Stomach (tissue), 8 donors: ENCODE measurements at regions not wholly inside any gene's neighbourhood (a gene's known extent, or its start where the extent isn't known, plus 50 kb on each side); places are given as distances from the start of the nearest gene placed in this dataset.

Experiments
- DNase-seq, 2 donors: peaks; one replicate each; pipeline versions ENCODE4 v3.0.0 to v3.0.0-alpha.2; 2013 to 2019
- H3K27ac ChIP-seq, 5 donors: fragments of 200-600 bp in 4 of 5; sonication (generic) in 4 of 5; one replicate each; pipeline ENCODE4 v1.5.1; 2013 to 2019; ENCODE audit warnings: mild to moderate bottlenecking in 1 of 5, moderate library complexity in 1 of 5
- H3K27me3 ChIP-seq, 3 donors: fragments of 200-600 bp; sonication (generic); one replicate each; pipeline ENCODE4 v1.5.1; 2017 to 2019; ENCODE audit warnings: mixed run types in 1 of 3
- H3K36me3 ChIP-seq, 4 donors: fragments of 200-600 bp; sonication (generic); 1 replicate in 3 of 4; 2 replicates in 1 of 4; pipeline ENCODE4 v1.5.1; 2016 to 2019
- H3K4me1 ChIP-seq, 4 donors: fragments of 200-600 bp; sonication (generic); one replicate each; pipeline ENCODE4 v1.5.1; 2016 to 2019
- H3K4me3 ChIP-seq, 4 donors: fragments of 200-600 bp; sonication (generic) in 3 of 4; one replicate each; pipeline ENCODE4 v1.5.1; 2016 to 2019; ENCODE audit warnings: mild to moderate bottlenecking in 1 of 4
- H3K9me3 ChIP-seq, 4 donors: fragments of 200-600 bp; sonication (generic); one replicate each; pipeline ENCODE4 v1.5.1; 2016 to 2019
- CTCF ChIP-seq, 7 experiments: fragments of 450-650 bp in 4 of 7; fragments of 200-600 bp in 3 of 7; sonication (generic) in 3 of 7; IDR thresholded peaks; one replicate each; pipeline ENCODE4 v1.5.1; 2016 to 2019; ENCODE audit warnings: antibody characterized with exemption in 7 of 7, control low read depth in 2 of 7, mild to moderate bottlenecking in 1 of 7
- EP300 ChIP-seq: sonication (generic); formaldehyde crosslinking; IDR thresholded peaks from one replicate; pipeline ENCODE4 v1.6.1; 2017; ENCODE audit warnings: antibody characterized with exemption
- POLR2A ChIP-seq, 4 donors: fragments of 450-650 bp; IDR thresholded peaks; one replicate each; pipeline ENCODE4 v1.6.1; 2016; ENCODE audit warnings: antibody characterized with exemption in 4 of 4, control low read depth in 2 of 4, mild to moderate bottlenecking in 1 of 4, moderate library complexity in 1 of 4
- POLR2AphosphoS5 ChIP-seq, 3 donors: sonication (generic); formaldehyde crosslinking; IDR thresholded peaks; one replicate each; pipeline ENCODE4 v1.6.1; 2016; ENCODE audit warnings: antibody characterized with exemption in 3 of 3
- WGBS, 5 donors: extraction: QIAGEN DNeasy Blood & Tissue Kit in 3 of 5; methylation state at CpG; one replicate each; pipeline versions ENCODE4 v1.1.5 to v1.1.7; 2013 to 2018; 5-methylcytosine and 5-hydroxymethylcytosine counted together
- intact Hi-C: fragments of 100-400 bp; cut with DNase I; formaldehyde crosslinking; loops from one replicate; pipeline ENCODE4 v1.15.1; 2023; ENCODE audit warnings: low total_unique reads
- donor health status: healthy with polysubstance abuse.
- donor health status: Bipolar disorder and iron deficiency.
- donor health status: healthy.

DNA sequence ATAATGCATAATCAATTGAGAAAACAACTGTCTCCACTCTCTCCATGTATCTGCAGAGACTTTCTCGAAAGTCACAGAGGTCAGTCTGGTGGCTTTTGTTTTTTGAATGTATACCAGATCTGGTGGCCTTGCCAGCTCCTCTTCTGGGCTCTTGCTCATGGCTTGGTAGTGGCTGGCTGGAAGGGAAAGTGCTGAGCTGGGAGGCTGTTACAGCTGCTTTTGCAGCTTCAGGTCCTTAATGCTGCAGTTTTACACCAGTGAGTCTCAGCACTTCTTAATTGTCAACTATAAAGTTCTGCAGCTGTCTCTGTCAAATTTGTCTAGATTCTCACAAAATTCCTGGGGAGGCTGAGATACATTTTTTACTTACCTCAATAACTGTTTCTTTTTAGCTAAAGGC is 390.0 kb downstream of the GRXCR1 start:
- intact Hi-C loops: no loop called here
- Histone ChIP-seq H3K27me3 (no peaks in the 10 kb centered on the region), H3K36me3 (no peaks in the 10 kb centered on the region), H3K4me1 (no peaks in the 10 kb centered on the region), H3K9me3 (no peaks in the 10 kb centered on the region), H3K27ac (no peak overlapping the region), H3K4me3 (no peak overlapping the region)
- WGBS, 5 donors: 78 to 96% (median 82%) methylated on average over 1 of the region's 1 CpG
- TF ChIP-seq POLR2A (IDR thresholded peaks at IDR 0.05) (no peak), EP300 (no peak), CTCF (IDR thresholded peaks at IDR 0.05) (no peak), POLR2AphosphoS5 (IDR thresholded peaks at IDR 0.05) (no peak)
- no peak for DNase-seq

DNA sequence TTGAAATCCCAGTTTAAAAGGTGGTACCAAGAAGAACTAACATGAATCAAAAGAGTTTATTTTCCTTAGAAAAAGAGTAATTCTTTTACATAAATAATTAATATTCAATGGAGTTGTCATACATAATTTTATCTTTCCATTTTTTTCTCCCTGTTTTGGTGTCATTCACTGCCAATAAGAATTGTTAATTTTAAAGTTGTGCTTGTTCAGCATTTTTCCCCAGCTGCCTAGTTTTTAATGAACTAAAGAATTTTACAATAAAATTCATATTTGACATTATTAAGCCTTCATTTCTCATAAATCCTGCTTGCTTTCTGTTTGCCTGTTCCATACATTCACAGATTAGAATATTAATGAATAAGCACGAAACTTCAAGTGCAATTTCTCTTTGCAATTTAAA is 393.6 kb downstream of the GRXCR1 start:
- DNase-seq: no peak
- Histone ChIP-seq H3K4me3 (no peak overlapping the region), H3K27ac (no peak overlapping the region), H3K4me1 (no peaks in the 10 kb centered on the region), H3K36me3 (no peaks in the 10 kb centered on the region), H3K9me3 (no peaks in the 10 kb centered on the region), H3K27me3 (no peaks in the 10 kb centered on the region)
- TF ChIP-seq POLR2AphosphoS5 (IDR thresholded peaks at IDR 0.05) (no peak), POLR2A (IDR thresholded peaks at IDR 0.05) (no peak), EP300 (no peak), CTCF (IDR thresholded peaks at IDR 0.05) (no peak)
- intact Hi-C loops: no loop called here
- 26 to 89% (median 63%) methylated on average over 1 of the region's 1 CpG for WGBS, 5 donors

- H3K4me3 ChIP-seq: no peak overlapping the region
- H3K4me1 ChIP-seq: no peaks in the 10 kb centered on the region
- no peaks in the 10 kb centered on the region for H3K27me3 ChIP-seq
- 95 to 99% (median 97%) methylated on average over 2 of the region's 2 CpGs for WGBS, 5 donors
- H3K9me3 ChIP-seq: no peaks in the 10 kb centered on the region
- no peak overlapping the region for H3K27ac ChIP-seq
- TF ChIP-seq POLR2A (IDR thresholded peaks at IDR 0.05): no peak
- no peak for TF ChIP-seq EP300
- no peak for TF ChIP-seq POLR2AphosphoS5 (IDR thresholded peaks at IDR 0.05)
- TF ChIP-seq CTCF (IDR thresholded peaks at IDR 0.05): no peak
- no peak for DNase-seq
- intact Hi-C loops: no loop called here
- no peaks in the 10 kb centered on the region for H3K36me3 ChIP-seq
Measured at GRCh38 chr4:43296946-43297528, 404.5 kb downstream of the GRXCR1 start.

DNA sequence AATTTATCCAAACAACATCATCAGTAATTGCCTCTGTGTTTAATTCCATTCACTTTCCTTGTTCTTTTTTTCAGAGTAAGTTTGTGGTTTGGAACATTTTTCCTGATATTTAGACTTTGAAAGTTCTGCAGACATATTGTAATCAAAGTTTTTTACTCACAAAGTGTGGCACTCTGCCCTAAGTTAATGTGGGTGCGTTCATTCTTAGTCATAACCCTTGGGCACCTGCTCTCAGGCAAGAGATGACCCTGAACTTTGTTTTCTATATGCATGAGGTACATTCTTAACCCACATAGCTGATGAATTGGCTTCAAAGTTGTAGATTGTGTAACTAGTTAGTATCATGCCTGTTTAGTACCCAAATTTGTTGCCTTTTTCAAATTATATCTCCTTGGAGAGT is 424.3 kb downstream of the GRXCR1 start:
- intact Hi-C loops: no loop called here
- 25 to 39% (median 31%) methylated on average over 1 of the region's 1 CpG for WGBS, 5 donors
- Histone ChIP-seq H3K27ac (no peak overlapping the region), H3K27me3 (no peaks in the 10 kb centered on the region), H3K9me3 (peaks cover 0 to 12% (median 8%) of the 10 kb centered on the region in 4 donors), H3K4me1 (no peaks in the 10 kb centered on the region), H3K36me3 (no peaks in the 10 kb centered on the region), H3K4me3 (no peak overlapping the region)
- no peak for DNase-seq
- TF ChIP-seq POLR2AphosphoS5 (IDR thresholded peaks at IDR 0.05) (no peak), CTCF (IDR thresholded peaks at IDR 0.05) (no peak), EP300 (no peak)
